SH-SY5Y (cell line): ENCODE measurements at regions not wholly inside any gene's neighbourhood (a gene's known extent, or its start where the extent isn't known, plus 50 kb on each side); places are given as distances from the start of the nearest gene placed in this dataset.

Experiments used
- GATA2 ChIP-seq: IDR thresholded peaks from 2 replicates; pipeline ENCODE4 v1.6.1; 2011; ENCODE audit warnings: mild to moderate bottlenecking, low read depth, low read length
- GATA3 ChIP-seq: IDR thresholded peaks from 2 replicates; pipeline ENCODE4 v1.6.1; 2011; ENCODE audit warnings: low read depth, mild to moderate bottlenecking, low read length, moderate library complexity

DNA sequence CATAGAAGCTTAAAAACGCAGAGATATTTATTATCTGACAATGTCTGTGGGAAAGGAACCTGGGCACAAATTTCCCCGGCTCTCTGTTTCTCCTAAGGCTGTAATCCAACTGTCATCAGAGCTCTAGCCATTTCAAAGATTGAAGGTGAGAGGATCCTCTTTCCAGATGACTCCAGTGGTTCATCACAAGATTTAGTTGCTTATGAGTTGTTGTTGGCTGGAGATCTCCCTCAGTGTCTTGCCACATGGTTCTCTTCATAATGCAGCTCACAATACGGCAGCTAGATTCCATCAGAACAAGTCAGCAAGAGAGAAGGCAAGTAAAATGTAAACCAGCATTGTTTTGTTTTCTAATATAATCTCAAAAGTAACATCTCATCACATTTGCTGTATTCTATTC, 369.4 kb downstream of the GASK1B start:
- TF ChIP-seq GATA2 (no peak), GATA3 (no peak)
